Spleen (tissue), 7 donors: ENCODE measurements at regions not wholly inside any gene's neighbourhood (a gene's known extent, or its start where the extent isn't known, plus 50 kb on each side); places are given as distances from the start of the nearest gene placed in this dataset.

Source experiments
- CTCF ChIP-seq, 11 experiments: fragments of 200-600 bp in 7 of 11; fragments of 450-650 bp in 4 of 11; sonication (generic) in 4 of 11; IDR thresholded peaks in 8 of 11; conservative IDR thresholded peaks in 3 of 11; 1 replicate in 7 of 11; 2 replicates in 4 of 11; pipeline versions ENCODE4 v1.4.0 to v1.8.0; 2016 to 2021; ENCODE audit warnings: antibody characterized with exemption in 11 of 11, inconsistent platforms in 4 of 11, mild to moderate bottlenecking in 1 of 11
- POLR2A ChIP-seq, 3 donors: fragments of 450-650 bp; IDR thresholded peaks; one replicate each; pipeline ENCODE4 v1.5.1; 2017; ENCODE audit warnings: antibody characterized with exemption in 3 of 3, mild to moderate bottlenecking in 1 of 3
- donor health status: DM: no; HTN: no; CAD: no; lungs with moderate emphysema.
- donor health status: DM: no; HTN: no; CAD: no.
- donor health status: DM: no; HTN: no; CAD: no.

GRCh38 chr2:147487978-147488289 lies 356.9 kb upstream of the ACVR2A start:
- TF ChIP-seq CTCF (IDR thresholded peaks at IDR 0.05 in 8 of 11, conservative IDR thresholded peaks at IDR 0.05 in 3 of 11) (no peak), POLR2A (IDR thresholded peaks at IDR 0.05) (no peak)
